SK-N-SH treated with all-trans-retinoic acid at 6 μM for 48 hours (cell line): ENCODE measurements at regions not wholly inside any gene's neighbourhood (a gene's known extent, or its start where the extent isn't known, plus 50 kb on each side); places are given as distances from the start of the nearest gene placed in this dataset.

ENCODE experiments used
- ATAC-seq: fragments of 200-7000 bp; cut with Tn5 transposase; 3 replicates; pipeline ENCODE4 v1.9.1; 2020; ENCODE audit warnings: mild to moderate bottlenecking, moderate library complexity
- ARNTL ChIP-seq: fragments of 450-650 bp; formaldehyde crosslinking; IDR thresholded peaks from 2 replicates; pipeline ENCODE4 v1.5.0; 2020; ENCODE audit warnings: low read depth, mild to moderate bottlenecking, moderate library complexity, borderline replicate concordance
- BACH2 ChIP-seq: fragments of 250-450 bp; sonication (Bioruptor Pico); IDR thresholded peaks from 2 replicates; pipeline ENCODE4 v1.9.0; 2021; ENCODE audit warnings: mild to moderate bottlenecking, borderline replicate concordance
- CREB5 ChIP-seq: fragments of 250-450 bp; sonication (Bioruptor Pico); IDR thresholded peaks from 2 replicates; pipeline ENCODE4 v1.5.1; 2020; ENCODE audit warnings: low read depth, mild to moderate bottlenecking, moderate library complexity
- CSDC2 ChIP-seq: fragments of 250-450 bp; sonication (Bioruptor Pico); IDR thresholded peaks from 2 replicates; pipeline ENCODE4 v1.5.0; 2020; ENCODE audit warnings: mild to moderate bottlenecking, moderate library complexity
- ESRRG ChIP-seq: fragments of 250-450 bp; sonication (Bioruptor Pico); IDR thresholded peaks from 2 replicates; pipeline ENCODE4 v1.6.1; 2021; ENCODE audit warnings: mild to moderate bottlenecking
- GLIS3 ChIP-seq: fragments of 250-450 bp; sonication (Bioruptor Pico); IDR thresholded peaks from 2 replicates; pipeline ENCODE4 v1.5.0; 2020; ENCODE audit warnings: mild to moderate bottlenecking, moderate library complexity
- ISL1 ChIP-seq: fragments of 250-450 bp; sonication (Bioruptor Pico); IDR thresholded peaks from 2 replicates; pipeline ENCODE4 v2.1.2; 2022; ENCODE audit warnings: mild to moderate bottlenecking, moderate library complexity
- OSR1 ChIP-seq: fragments of 250-450 bp; sonication (Bioruptor Pico); IDR thresholded peaks from 2 replicates; pipeline ENCODE4 v1.8.0; 2022; ENCODE audit warnings: moderate library complexity, mild to moderate bottlenecking, inconsistent platforms
- POU6F1 ChIP-seq: fragments of 250-450 bp; sonication (Bioruptor Pico); IDR thresholded peaks from 2 replicates; pipeline ENCODE4 v1.8.0; 2021; ENCODE audit warnings: low read depth, mild to moderate bottlenecking, moderate library complexity, borderline replicate concordance
- PPARA ChIP-seq: fragments of 250-450 bp; sonication (Bioruptor Pico); IDR thresholded peaks from 2 replicates; pipeline ENCODE4 v1.5.0; 2020; ENCODE audit warnings: mild to moderate bottlenecking, borderline replicate concordance
- RARB ChIP-seq: fragments of 250-450 bp; sonication (Bioruptor Pico); IDR thresholded peaks from 2 replicates; pipeline ENCODE4 v1.8.0; 2021; ENCODE audit warnings: mild to moderate bottlenecking, moderate library complexity
- SNAI2 ChIP-seq: fragments of 250-450 bp; sonication (Bioruptor Pico); IDR thresholded peaks from 2 replicates; pipeline ENCODE4 v1.5.0; 2020; ENCODE audit warnings: mild to moderate bottlenecking, moderate library complexity
- TCF4 ChIP-seq: fragments of 250-450 bp; sonication (Bioruptor Pico); IDR thresholded peaks from 2 replicates; pipeline ENCODE4 v1.8.0; 2021; ENCODE audit warnings: mild to moderate bottlenecking, moderate library complexity, borderline replicate concordance
- TOX ChIP-seq: fragments of 250-450 bp; sonication (Bioruptor Pico); IDR thresholded peaks from 2 replicates; pipeline ENCODE4 v1.8.0; 2021; ENCODE audit warnings: mild to moderate bottlenecking, moderate library complexity, borderline replicate concordance
- ZC3H10 ChIP-seq: fragments of 250-450 bp; sonication (Bioruptor Pico); IDR thresholded peaks from 2 replicates; pipeline ENCODE4 v1.5.1; 2021; ENCODE audit warnings: mild to moderate bottlenecking, moderate library complexity
- ZFP3 ChIP-seq: fragments of 250-450 bp; sonication (Bioruptor Pico); IDR thresholded peaks from 2 replicates; pipeline ENCODE4 v1.5.0; 2020; ENCODE audit warnings: mild to moderate bottlenecking, moderate library complexity
- ZFP30 ChIP-seq: fragments of 450-650 bp; formaldehyde crosslinking; IDR thresholded peaks from 2 replicates; pipeline ENCODE4 v1.5.0; 2022; ENCODE audit warnings: mild to moderate bottlenecking, moderate library complexity
- ZNF565 ChIP-seq: fragments of 450-650 bp; formaldehyde crosslinking; conservative IDR thresholded peaks from 2 replicates; pipeline ENCODE4 v1.5.0; 2020; ENCODE audit warnings: low read depth, mild to moderate bottlenecking, moderate library complexity
- ZNF70 ChIP-seq: fragments of 450-650 bp; formaldehyde crosslinking; IDR thresholded peaks from 2 replicates; pipeline ENCODE4 v1.5.0; 2020; ENCODE audit warnings: mild to moderate bottlenecking, moderate library complexity
- ZNF8 ChIP-seq: fragments of 450-650 bp; formaldehyde crosslinking; IDR thresholded peaks from 2 replicates; pipeline ENCODE4 v1.5.0; 2020; ENCODE audit warnings: mild to moderate bottlenecking, moderate library complexity
- TF ChIP-seq, protein P1 (sequence below): fragments of 250-450 bp; sonication (Bioruptor Pico); IDR thresholded peaks from 2 replicates; pipeline ENCODE4 v1.5.0; 2020; ENCODE audit warnings: mild to moderate bottlenecking, moderate library complexity
- TF ChIP-seq, protein P2 (sequence below): fragments of 250-450 bp; sonication (Bioruptor Pico); IDR thresholded peaks from 2 replicates; pipeline ENCODE4 v1.8.0; 2020; ENCODE audit warnings: mild to moderate bottlenecking, moderate library complexity, borderline replicate concordance
- TF ChIP-seq, protein P3 (sequence below): fragments of 250-450 bp; sonication (Bioruptor Pico); IDR thresholded peaks from 2 replicates; pipeline ENCODE4 v1.5.1; 2021; ENCODE audit warnings: mild to moderate bottlenecking, moderate library complexity

- no peak for ATAC-seq
- TF ChIP-seq ZFP30 (no peak), OSR1 (CRISPR knock-in tag) (no peak), TOX (CRISPR knock-in tag) (no peak), PPARA (CRISPR knock-in tag) (no peak), TCF4 (CRISPR knock-in tag) (no peak), ARNTL (no peak)
- TF ChIP-seq, protein P1, sequence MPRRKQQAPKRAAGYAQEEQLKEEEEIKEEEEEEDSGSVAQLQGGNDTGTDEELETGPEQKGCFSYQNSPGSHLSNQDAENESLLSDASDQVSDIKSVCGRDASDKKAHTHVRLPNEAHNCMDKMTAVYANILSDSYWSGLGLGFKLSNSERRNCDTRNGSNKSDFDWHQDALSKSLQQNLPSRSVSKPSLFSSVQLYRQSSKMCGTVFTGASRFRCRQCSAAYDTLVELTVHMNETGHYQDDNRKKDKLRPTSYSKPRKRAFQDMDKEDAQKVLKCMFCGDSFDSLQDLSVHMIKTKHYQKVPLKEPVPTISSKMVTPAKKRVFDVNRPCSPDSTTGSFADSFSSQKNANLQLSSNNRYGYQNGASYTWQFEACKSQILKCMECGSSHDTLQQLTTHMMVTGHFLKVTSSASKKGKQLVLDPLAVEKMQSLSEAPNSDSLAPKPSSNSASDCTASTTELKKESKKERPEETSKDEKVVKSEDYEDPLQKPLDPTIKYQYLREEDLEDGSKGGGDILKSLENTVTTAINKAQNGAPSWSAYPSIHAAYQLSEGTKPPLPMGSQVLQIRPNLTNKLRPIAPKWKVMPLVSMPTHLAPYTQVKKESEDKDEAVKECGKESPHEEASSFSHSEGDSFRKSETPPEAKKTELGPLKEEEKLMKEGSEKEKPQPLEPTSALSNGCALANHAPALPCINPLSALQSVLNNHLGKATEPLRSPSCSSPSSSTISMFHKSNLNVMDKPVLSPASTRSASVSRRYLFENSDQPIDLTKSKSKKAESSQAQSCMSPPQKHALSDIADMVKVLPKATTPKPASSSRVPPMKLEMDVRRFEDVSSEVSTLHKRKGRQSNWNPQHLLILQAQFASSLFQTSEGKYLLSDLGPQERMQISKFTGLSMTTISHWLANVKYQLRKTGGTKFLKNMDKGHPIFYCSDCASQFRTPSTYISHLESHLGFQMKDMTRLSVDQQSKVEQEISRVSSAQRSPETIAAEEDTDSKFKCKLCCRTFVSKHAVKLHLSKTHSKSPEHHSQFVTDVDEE (CRISPR knock-in tag): no peak
- TF ChIP-seq, protein P2, sequence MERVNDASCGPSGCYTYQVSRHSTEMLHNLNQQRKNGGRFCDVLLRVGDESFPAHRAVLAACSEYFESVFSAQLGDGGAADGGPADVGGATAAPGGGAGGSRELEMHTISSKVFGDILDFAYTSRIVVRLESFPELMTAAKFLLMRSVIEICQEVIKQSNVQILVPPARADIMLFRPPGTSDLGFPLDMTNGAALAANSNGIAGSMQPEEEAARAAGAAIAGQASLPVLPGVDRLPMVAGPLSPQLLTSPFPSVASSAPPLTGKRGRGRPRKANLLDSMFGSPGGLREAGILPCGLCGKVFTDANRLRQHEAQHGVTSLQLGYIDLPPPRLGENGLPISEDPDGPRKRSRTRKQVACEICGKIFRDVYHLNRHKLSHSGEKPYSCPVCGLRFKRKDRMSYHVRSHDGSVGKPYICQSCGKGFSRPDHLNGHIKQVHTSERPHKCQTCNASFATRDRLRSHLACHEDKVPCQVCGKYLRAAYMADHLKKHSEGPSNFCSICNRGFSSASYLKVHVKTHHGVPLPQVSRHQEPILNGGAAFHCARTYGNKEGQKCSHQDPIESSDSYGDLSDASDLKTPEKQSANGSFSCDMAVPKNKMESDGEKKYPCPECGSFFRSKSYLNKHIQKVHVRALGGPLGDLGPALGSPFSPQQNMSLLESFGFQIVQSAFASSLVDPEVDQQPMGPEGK (CRISPR knock-in tag): no peak
Observed at GRCh38 chr7:67553378-67553777, 556.7 kb downstream of the TYW1 start.

- no peak for ATAC-seq
- TF ChIP-seq TOX (CRISPR knock-in tag) (no peak), ZNF70 (CRISPR knock-in tag) (0 out of 2 replicates have a peak, but pooled peaks have one; percentile 12), POU6F1 (CRISPR knock-in tag) (no peak), CREB5 (CRISPR knock-in tag) (no peak), GLIS3 (CRISPR knock-in tag) (no peak), CSDC2 (CRISPR knock-in tag) (no peak), OSR1 (CRISPR knock-in tag) (no peak), TCF4 (CRISPR knock-in tag) (peak; percentile 33), RARB (CRISPR knock-in tag) (no peak), ZNF565 (CRISPR knock-in tag) (no peak), BACH2 (no peak), PPARA (CRISPR knock-in tag) (0 out of 2 replicates have a peak, but pooled peaks have one; percentile 4), ISL1 (no peak), SNAI2 (CRISPR knock-in tag) (no peak), ZFP30 (no peak), ZC3H10 (CRISPR knock-in tag) (no peak), ARNTL (no peak), ZFP3 (CRISPR knock-in tag) (no peak), ZNF8 (CRISPR knock-in tag) (no peak), ESRRG (CRISPR knock-in tag) (no peak)
- TF ChIP-seq, protein P1 (CRISPR knock-in tag): peak; percentile 41; the same call in 1 of the 2 replicates
- TF ChIP-seq, protein P2 (CRISPR knock-in tag): no peak
- TF ChIP-seq, protein P3, sequence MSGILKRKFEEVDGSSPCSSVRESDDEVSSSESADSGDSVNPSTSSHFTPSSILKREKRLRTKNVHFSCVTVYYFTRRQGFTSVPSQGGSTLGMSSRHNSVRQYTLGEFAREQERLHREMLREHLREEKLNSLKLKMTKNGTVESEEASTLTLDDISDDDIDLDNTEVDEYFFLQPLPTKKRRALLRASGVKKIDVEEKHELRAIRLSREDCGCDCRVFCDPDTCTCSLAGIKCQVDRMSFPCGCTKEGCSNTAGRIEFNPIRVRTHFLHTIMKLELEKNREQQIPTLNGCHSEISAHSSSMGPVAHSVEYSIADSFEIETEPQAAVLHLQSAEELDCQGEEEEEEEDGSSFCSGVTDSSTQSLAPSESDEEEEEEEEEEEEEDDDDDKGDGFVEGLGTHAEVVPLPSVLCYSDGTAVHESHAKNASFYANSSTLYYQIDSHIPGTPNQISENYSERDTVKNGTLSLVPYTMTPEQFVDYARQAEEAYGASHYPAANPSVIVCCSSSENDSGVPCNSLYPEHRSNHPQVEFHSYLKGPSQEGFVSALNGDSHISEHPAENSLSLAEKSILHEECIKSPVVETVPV (CRISPR knock-in tag): no peak
Observed at GRCh38 chr7:67554986-67555385, 558.4 kb downstream of the TYW1 start.
